Mesothelial cell of epicardium (in vitro differentiated cells): ENCODE measurements at regions not wholly inside any gene's neighbourhood (a gene's known extent, or its start where the extent isn't known, plus 50 kb on each side); places are given as distances from the start of the nearest gene placed in this dataset.

Experiments used
- DNase-seq, 2 experiments: peaks; one replicate each; pipeline ENCODE4 v3.0.0; 2021; ENCODE audit warnings: low spot score in 2 of 2; ENCODE audit not compliant: unreplicated experiment in 2 of 2
- H3K27ac Mint-ChIP-seq: 2 replicates; pipeline ENCODE4 v1.8.0; 2021; ENCODE audit warnings: mixed read lengths
- H3K27me3 Mint-ChIP-seq: 2 replicates; pipeline ENCODE4 v1.8.0; 2021; ENCODE audit warnings: low read depth, mixed read lengths
- H3K36me3 Mint-ChIP-seq: 2 replicates; pipeline ENCODE4 v1.8.0; 2021; ENCODE audit warnings: mixed read lengths
- H3K4me1 Mint-ChIP-seq: 2 replicates; pipeline ENCODE4 v1.8.0; 2021; ENCODE audit warnings: mixed read lengths
- H3K4me3 Mint-ChIP-seq: 2 replicates; pipeline ENCODE4 v1.8.0; 2021; ENCODE audit warnings: mild to moderate bottlenecking, moderate library complexity, mixed read lengths
- H3K9me3 Mint-ChIP-seq: 2 replicates; pipeline ENCODE4 v1.8.0; 2021; ENCODE audit warnings: mixed read lengths
- TF ChIP-seq, protein P1 (sequence below): fragments of 200-600 bp; sonication (generic); IDR thresholded peaks from one replicate; pipeline ENCODE4 v1.5.0; 2021; ENCODE audit warnings: antibody characterized with exemption; ENCODE audit not compliant: unreplicated experiment

DNA sequence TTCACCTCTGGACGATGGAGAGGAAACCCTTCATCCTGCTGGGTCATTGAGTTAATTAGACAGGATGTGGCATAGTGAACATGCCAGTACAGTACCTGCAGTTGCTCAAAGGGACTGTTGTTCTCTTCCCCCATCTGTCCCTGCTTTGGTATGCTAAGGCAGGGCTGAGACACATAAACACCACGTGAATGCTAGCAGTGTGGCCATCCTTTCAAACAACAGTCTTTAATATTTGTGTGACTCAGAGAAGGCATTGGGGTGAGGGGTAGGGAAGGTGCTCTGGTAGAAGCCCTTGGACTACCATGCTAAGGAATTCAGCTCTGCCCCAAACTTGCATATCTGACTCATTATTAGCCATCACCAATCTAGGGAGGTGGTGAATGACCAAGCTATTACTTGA lies 180.2 kb upstream of the ZNF618 start:
- Mint-ChIP-seq H3K36me3 (no peaks in the 10 kb centered on the region), H3K9me3 (peaks cover 11% of the 10 kb centered on the region), H3K27me3 (peaks cover 38% of the 10 kb centered on the region), H3K4me1 (peaks cover 6% of the 10 kb centered on the region), H3K27ac (no peak overlapping the region), H3K4me3 (no peak overlapping the region)
- DNase-seq: no peak
- TF ChIP-seq, protein P1, sequence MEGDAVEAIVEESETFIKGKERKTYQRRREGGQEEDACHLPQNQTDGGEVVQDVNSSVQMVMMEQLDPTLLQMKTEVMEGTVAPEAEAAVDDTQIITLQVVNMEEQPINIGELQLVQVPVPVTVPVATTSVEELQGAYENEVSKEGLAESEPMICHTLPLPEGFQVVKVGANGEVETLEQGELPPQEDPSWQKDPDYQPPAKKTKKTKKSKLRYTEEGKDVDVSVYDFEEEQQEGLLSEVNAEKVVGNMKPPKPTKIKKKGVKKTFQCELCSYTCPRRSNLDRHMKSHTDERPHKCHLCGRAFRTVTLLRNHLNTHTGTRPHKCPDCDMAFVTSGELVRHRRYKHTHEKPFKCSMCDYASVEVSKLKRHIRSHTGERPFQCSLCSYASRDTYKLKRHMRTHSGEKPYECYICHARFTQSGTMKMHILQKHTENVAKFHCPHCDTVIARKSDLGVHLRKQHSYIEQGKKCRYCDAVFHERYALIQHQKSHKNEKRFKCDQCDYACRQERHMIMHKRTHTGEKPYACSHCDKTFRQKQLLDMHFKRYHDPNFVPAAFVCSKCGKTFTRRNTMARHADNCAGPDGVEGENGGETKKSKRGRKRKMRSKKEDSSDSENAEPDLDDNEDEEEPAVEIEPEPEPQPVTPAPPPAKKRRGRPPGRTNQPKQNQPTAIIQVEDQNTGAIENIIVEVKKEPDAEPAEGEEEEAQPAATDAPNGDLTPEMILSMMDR: no peak

DNA sequence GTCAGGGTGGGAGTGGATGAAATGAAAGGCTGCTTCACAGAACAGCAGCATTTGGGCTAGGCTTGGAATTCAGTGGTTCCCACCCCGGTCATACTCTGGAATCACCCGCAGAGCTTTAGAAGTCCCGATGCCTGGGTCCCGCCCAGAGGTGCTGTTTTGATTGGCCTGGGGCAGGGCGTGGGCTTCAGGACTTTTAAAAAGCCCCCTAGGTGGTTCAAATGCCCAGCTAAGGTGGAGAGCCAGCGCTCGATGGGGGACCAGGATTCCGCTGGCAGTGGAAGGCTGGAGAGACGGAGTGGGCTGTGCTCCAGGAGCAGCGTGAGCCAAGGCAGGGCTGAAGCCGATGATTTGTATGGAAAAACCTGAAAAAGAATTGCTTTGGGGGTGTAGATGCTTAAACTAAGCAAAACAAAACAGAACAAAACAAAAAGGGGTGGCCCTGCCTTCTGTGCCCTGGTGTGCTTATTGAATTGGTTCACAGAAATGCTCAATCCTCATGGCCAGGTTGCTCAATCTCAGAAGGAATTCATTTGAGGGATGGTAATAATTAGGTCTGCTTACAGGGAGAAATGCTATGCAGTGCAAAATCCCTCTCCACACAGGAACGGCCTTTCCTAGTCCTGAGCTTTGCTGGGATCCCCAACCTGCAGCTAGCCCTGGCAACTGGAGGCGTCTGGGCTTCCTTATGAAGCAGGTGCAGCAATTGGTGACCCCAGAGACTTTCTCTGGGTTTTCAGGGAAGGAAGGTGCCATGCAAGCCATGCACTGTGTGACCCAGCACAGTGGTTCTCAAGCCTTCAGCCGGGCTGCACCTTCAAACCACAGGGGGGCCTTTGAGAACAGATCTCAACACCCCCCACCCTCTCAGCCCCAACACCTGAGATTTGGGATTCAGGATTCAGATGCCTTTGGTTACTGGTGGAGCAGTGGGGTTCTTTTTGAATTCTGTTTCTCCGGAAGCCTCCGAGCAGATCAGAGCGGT lies 174.0 kb upstream of the ZNF618 start:
- peaks cover 17% of the 10 kb centered on the region for H3K27me3 Mint-ChIP-seq
- no peaks in the 10 kb centered on the region for H3K36me3 Mint-ChIP-seq
- no peak overlapping the region for H3K4me3 Mint-ChIP-seq
- peaks cover 11% of the 10 kb centered on the region for H3K9me3 Mint-ChIP-seq
- H3K4me1 Mint-ChIP-seq: peaks cover 7% of the 10 kb centered on the region
- H3K27ac Mint-ChIP-seq: no peak overlapping the region
- TF ChIP-seq, protein P1: no peak
- no peak for DNase-seq

DNA sequence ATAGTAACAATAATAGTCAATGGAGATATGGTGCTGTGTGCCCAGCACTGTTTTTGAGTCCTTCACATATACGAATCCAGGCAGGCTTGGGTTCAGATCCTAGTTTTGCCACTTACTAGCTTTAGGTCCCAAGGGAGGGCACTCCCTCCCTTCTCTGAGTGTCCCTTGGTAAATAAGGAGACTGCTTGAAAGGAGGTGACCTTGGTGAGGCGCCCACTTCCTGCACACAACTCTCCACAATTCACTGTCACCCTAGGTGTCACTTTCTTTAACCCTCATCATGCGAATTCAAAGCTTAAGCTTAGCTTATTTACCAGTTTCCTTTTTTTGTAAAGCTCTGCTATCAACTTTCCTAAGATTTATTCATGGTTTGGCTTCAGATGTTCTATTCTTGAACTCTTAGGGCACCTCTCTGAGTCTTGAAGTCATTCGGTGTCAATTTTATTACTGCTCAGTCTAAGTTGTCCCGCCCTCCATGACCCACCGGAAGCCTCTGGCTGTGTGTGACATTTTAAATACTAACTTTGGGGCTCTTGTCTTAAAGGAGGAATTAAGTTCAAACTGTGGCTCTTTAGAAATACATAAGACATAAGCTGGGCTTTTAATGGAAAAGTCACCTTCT lies 170.7 kb upstream of the ZNF618 start:
- Mint-ChIP-seq H3K27me3 (peaks cover 13% of the 10 kb centered on the region), H3K4me1 (peaks cover 7% of the 10 kb centered on the region), H3K27ac (peak overlapping the region; percentile 11)

DNA sequence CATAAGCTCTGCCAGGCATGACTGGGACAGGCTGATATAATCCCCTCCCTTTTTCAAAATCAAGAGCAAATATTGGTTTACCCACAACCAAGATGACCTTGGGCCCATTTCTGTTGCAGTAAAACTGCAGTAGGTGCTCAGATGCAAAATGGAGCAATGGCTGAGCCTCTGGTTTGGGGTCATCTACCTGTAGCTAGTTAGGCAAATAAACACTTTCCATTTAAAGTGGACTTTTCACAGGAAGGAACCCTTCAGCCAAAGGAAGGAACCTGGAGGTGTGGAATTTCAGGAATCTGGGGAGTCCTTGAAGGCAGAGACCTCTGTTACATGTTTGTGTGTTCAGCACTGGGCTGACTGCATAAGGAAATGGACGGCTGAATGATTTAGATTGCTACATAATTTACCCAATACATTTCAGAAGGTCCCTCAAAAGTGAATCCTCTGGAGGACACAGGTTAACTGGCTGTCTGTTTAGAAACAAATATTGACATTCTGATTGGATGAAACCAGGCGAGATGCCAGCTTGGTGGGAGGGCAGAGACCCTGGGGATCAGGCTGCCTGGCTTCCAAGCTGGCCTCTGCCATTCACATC lies 170.1 kb upstream of the ZNF618 start:
- peaks cover 9% of the 10 kb centered on the region for H3K4me1 Mint-ChIP-seq
- H3K9me3 Mint-ChIP-seq: peaks cover 12% of the 10 kb centered on the region
- H3K27me3 Mint-ChIP-seq: peaks cover 14% of the 10 kb centered on the region
- H3K4me3 Mint-ChIP-seq: no peak overlapping the region
- TF ChIP-seq, protein P1: no peak
- H3K27ac Mint-ChIP-seq: peak overlapping the region; percentile 11
- no peaks in the 10 kb centered on the region for H3K36me3 Mint-ChIP-seq
- DNase-seq: no peak

More for the DNA sequence above, 170.7 kb upstream of the ZNF618 start:
- no peak for DNase-seq
- H3K9me3 Mint-ChIP-seq: peaks cover 17% of the 10 kb centered on the region
- TF ChIP-seq, protein P1: no peak
- no peak overlapping the region for H3K4me3 Mint-ChIP-seq
- H3K36me3 Mint-ChIP-seq: no peaks in the 10 kb centered on the region

DNA sequence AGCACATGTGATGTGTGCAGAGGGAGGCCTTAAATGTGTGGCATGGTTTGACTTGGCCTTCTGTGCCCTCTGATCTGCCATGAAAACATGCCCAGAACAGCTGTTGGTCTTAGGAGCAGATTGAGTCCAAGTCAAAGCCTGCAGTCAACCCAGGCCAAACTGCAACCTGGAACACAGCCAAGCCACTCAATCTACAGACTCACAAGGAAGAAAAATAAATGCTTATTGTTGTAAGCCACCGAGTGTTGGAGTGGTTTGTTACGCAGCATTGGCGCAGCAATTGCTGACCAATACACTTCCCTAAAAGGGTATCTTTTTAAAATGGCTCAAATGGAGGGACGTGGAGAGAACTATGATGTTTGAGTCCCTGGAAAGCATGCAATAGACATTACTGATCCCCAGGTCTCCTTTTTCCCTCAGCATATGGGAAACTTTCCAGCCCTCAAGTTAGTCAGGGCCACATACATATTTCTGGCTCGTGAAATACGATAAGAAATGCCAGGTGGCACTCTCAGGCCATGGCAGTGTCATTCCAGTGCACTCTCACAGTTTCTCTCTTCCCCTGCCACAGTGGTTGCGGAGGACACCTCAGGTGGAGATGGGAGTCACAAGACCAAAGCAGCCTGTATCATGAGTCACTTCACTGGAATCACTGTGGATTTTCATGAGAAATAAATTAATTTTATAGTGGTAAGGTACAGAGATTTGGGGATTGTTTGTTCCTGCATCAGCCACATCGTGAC lies 168.0 kb upstream of the ZNF618 start:
- no peak overlapping the region for H3K4me3 Mint-ChIP-seq
- DNase-seq: no peak
- peaks cover 11% of the 10 kb centered on the region for H3K27me3 Mint-ChIP-seq
- TF ChIP-seq, protein P1: no peak
- peaks cover 20% of the 10 kb centered on the region for H3K4me1 Mint-ChIP-seq
- peaks cover 12% of the 10 kb centered on the region for H3K9me3 Mint-ChIP-seq
- no peak overlapping the region for H3K27ac Mint-ChIP-seq
- no peaks in the 10 kb centered on the region for H3K36me3 Mint-ChIP-seq
